Central memory CD8-positive, alpha-beta T cell (primary cell): ENCODE measurements at regions not wholly inside any gene's neighbourhood (a gene's known extent, or its start where the extent isn't known, plus 50 kb on each side); places are given as distances from the start of the nearest gene placed in this dataset.

Experiments used
- ATAC-seq: fragments of 150-1000 bp; cut with Tn5 transposase; replicated peaks from 2 replicates; pipeline ENCODE4 v1.10.0; 2022; ENCODE audit warnings: mild to moderate bottlenecking, moderate FRiP score, moderate number of reproducible peaks; ENCODE audit not compliant: poor library complexity, severe bottlenecking; ENCODE audit errors: extremely low read depth
- DNase-seq, 2 donors: peaks; one replicate each; pipeline ENCODE4 v3.0.0; 2021; ENCODE audit warnings: low spot score in 2 of 2
- H3K27ac Mint-ChIP-seq: one replicate; pipeline ENCODE4 v1.8.0; 2022; ENCODE audit warnings: low read depth, mild to moderate bottlenecking, moderate library complexity, mixed read lengths
- H3K27me3 Mint-ChIP-seq: one replicate; pipeline ENCODE4 v1.8.0; 2022; ENCODE audit warnings: mixed read lengths
- H3K36me3 Mint-ChIP-seq: one replicate; pipeline ENCODE4 v1.8.0; 2022; ENCODE audit warnings: mild to moderate bottlenecking, moderate library complexity, mixed read lengths; ENCODE audit not compliant: insufficient read depth
- H3K4me1 Mint-ChIP-seq: one replicate; pipeline ENCODE4 v1.8.0; 2022; ENCODE audit warnings: mixed read lengths
- H3K4me3 Mint-ChIP-seq: one replicate; pipeline ENCODE4 v1.8.0; 2022; ENCODE audit warnings: mild to moderate bottlenecking, moderate library complexity, mixed read lengths
- H3K9me3 Mint-ChIP-seq: one replicate; pipeline ENCODE4 v1.8.0; 2022; ENCODE audit warnings: mixed read lengths

GRCh38 chr12:3336606-3337311 lies 154.2 kb upstream of the PRMT8 start:
- peaks cover 40% of the 10 kb centered on the region for H3K27me3 Mint-ChIP-seq
- no peak overlapping the region for H3K27ac Mint-ChIP-seq
- ATAC-seq (no peak), DNase-seq (no peak)
- H3K36me3 Mint-ChIP-seq: no peaks in the 10 kb centered on the region
- no peaks in the 10 kb centered on the region for H3K9me3 Mint-ChIP-seq
- no peak overlapping the region for H3K4me3 Mint-ChIP-seq
- H3K4me1 Mint-ChIP-seq: no peaks in the 10 kb centered on the region

GRCh38 chr12:3337944-3338343 lies 153.1 kb upstream of the PRMT8 start:
- no peaks in the 10 kb centered on the region for H3K36me3 Mint-ChIP-seq
- H3K4me3 Mint-ChIP-seq: no peak overlapping the region
- no peak for DNase-seq
- no peak overlapping the region for H3K27ac Mint-ChIP-seq
- H3K9me3 Mint-ChIP-seq: no peaks in the 10 kb centered on the region
- H3K4me1 Mint-ChIP-seq: no peaks in the 10 kb centered on the region
- ATAC-seq: no peak
- H3K27me3 Mint-ChIP-seq: peaks cover 51% of the 10 kb centered on the region

- no peak overlapping the region for H3K4me3 Mint-ChIP-seq
- no peaks in the 10 kb centered on the region for H3K4me1 Mint-ChIP-seq
- H3K9me3 Mint-ChIP-seq: no peaks in the 10 kb centered on the region
- DNase-seq (no peak), ATAC-seq (no peak)
- H3K36me3 Mint-ChIP-seq: no peaks in the 10 kb centered on the region
- peaks cover 52% of the 10 kb centered on the region for H3K27me3 Mint-ChIP-seq
- no peak overlapping the region for H3K27ac Mint-ChIP-seq
These were observed 151.8 kb upstream of the PRMT8 start for GRCh38 chr12:3339221-3339620.

GRCh38 chr12:3341594-3341993 lies 149.4 kb upstream of the PRMT8 start:
- H3K36me3 Mint-ChIP-seq: no peaks in the 10 kb centered on the region
- H3K4me1 Mint-ChIP-seq: no peaks in the 10 kb centered on the region
- H3K9me3 Mint-ChIP-seq: no peaks in the 10 kb centered on the region
- ATAC-seq: no peak
- no peak for DNase-seq
- H3K4me3 Mint-ChIP-seq: no peak overlapping the region
- H3K27me3 Mint-ChIP-seq: peaks cover 40% of the 10 kb centered on the region
- no peak overlapping the region for H3K27ac Mint-ChIP-seq

GRCh38 chr12:3342051-3342450 lies 149.0 kb upstream of the PRMT8 start:
- no peaks in the 10 kb centered on the region for H3K9me3 Mint-ChIP-seq
- H3K27ac Mint-ChIP-seq: no peak overlapping the region
- ATAC-seq: no peak
- H3K4me1 Mint-ChIP-seq: no peaks in the 10 kb centered on the region
- H3K27me3 Mint-ChIP-seq: peaks cover 42% of the 10 kb centered on the region
- no peaks in the 10 kb centered on the region for H3K36me3 Mint-ChIP-seq
- no peak overlapping the region for H3K4me3 Mint-ChIP-seq
- DNase-seq: no peak

GRCh38 chr12:3348055-3348454 lies 142.9 kb upstream of the PRMT8 start:
- Mint-ChIP-seq H3K4me3 (no peak overlapping the region), H3K9me3 (no peaks in the 10 kb centered on the region), H3K27me3 (peaks cover 46% of the 10 kb centered on the region), H3K4me1 (no peaks in the 10 kb centered on the region), H3K36me3 (no peaks in the 10 kb centered on the region), H3K27ac (no peak overlapping the region)
- ATAC-seq: no peak
- DNase-seq: no peak

- Mint-ChIP-seq H3K27me3 (peaks cover 31% of the 10 kb centered on the region), H3K4me3 (no peak overlapping the region), H3K9me3 (no peaks in the 10 kb centered on the region), H3K4me1 (no peaks in the 10 kb centered on the region), H3K27ac (no peak overlapping the region), H3K36me3 (no peaks in the 10 kb centered on the region)
- ATAC-seq (no peak), DNase-seq (no peak)
These were observed 140.6 kb upstream of the PRMT8 start for GRCh38 chr12:3350432-3350831.

GRCh38 chr12:3351731-3352130 lies 139.3 kb upstream of the PRMT8 start:
- no peak overlapping the region for H3K27ac Mint-ChIP-seq
- ATAC-seq (no peak), DNase-seq (no peak)
- H3K27me3 Mint-ChIP-seq: peaks cover 31% of the 10 kb centered on the region
- H3K9me3 Mint-ChIP-seq: no peaks in the 10 kb centered on the region
- H3K36me3 Mint-ChIP-seq: no peaks in the 10 kb centered on the region
- H3K4me1 Mint-ChIP-seq: no peaks in the 10 kb centered on the region
- no peak overlapping the region for H3K4me3 Mint-ChIP-seq

- Mint-ChIP-seq H3K36me3 (no peaks in the 10 kb centered on the region), H3K9me3 (no peaks in the 10 kb centered on the region), H3K27me3 (peaks cover 28% of the 10 kb centered on the region), H3K27ac (no peak overlapping the region), H3K4me3 (no peak overlapping the region), H3K4me1 (no peaks in the 10 kb centered on the region)
- DNase-seq (no peak), ATAC-seq (no peak)
These were observed 138.8 kb upstream of the PRMT8 start for GRCh38 chr12:3352230-3352629.

GRCh38 chr12:3353621-3354020 lies 137.4 kb upstream of the PRMT8 start:
- H3K27me3 Mint-ChIP-seq: peaks cover 14% of the 10 kb centered on the region
- H3K4me3 Mint-ChIP-seq: no peak overlapping the region
- ATAC-seq: no peak
- no peak overlapping the region for H3K27ac Mint-ChIP-seq
- no peaks in the 10 kb centered on the region for H3K36me3 Mint-ChIP-seq
- H3K9me3 Mint-ChIP-seq: no peaks in the 10 kb centered on the region
- no peaks in the 10 kb centered on the region for H3K4me1 Mint-ChIP-seq
- DNase-seq: no peak

- Mint-ChIP-seq H3K27me3 (peaks cover 10% of the 10 kb centered on the region), H3K9me3 (no peaks in the 10 kb centered on the region), H3K36me3 (no peaks in the 10 kb centered on the region), H3K27ac (no peak overlapping the region), H3K4me1 (no peaks in the 10 kb centered on the region), H3K4me3 (no peak overlapping the region)
- ATAC-seq (no peak), DNase-seq (no peak)
These were observed 136.4 kb upstream of the PRMT8 start for GRCh38 chr12:3354586-3354985.

GRCh38 chr12:3355378-3355900 lies 135.6 kb upstream of the PRMT8 start:
- no peak for ATAC-seq
- Mint-ChIP-seq H3K27me3 (peaks cover 14% of the 10 kb centered on the region), H3K9me3 (no peaks in the 10 kb centered on the region), H3K4me3 (no peak overlapping the region), H3K27ac (no peak overlapping the region), H3K4me1 (no peaks in the 10 kb centered on the region), H3K36me3 (no peaks in the 10 kb centered on the region)
- DNase-seq: no peak

- Mint-ChIP-seq H3K27me3 (peaks cover 24% of the 10 kb centered on the region), H3K9me3 (no peaks in the 10 kb centered on the region), H3K27ac (no peak overlapping the region), H3K4me3 (no peak overlapping the region), H3K36me3 (no peaks in the 10 kb centered on the region), H3K4me1 (no peaks in the 10 kb centered on the region)
- ATAC-seq (no peak), DNase-seq (no peak)
These were observed 133.0 kb upstream of the PRMT8 start for GRCh38 chr12:3357950-3358525.
